Vagina (tissue), 2 donors: ENCODE measurements at regions not wholly inside any gene's neighbourhood (a gene's known extent, or its start where the extent isn't known, plus 50 kb on each side); places are given as distances from the start of the nearest gene placed in this dataset.

Experiments
- DNase-seq, 2 donors: peaks; one replicate each; pipeline ENCODE4 v3.0.0-alpha.2; 2017; ENCODE audit errors: extremely low spot score in 2 of 2
- H3K27ac ChIP-seq: fragments of 200-600 bp; sonication (generic); one replicate; pipeline ENCODE4 v1.5.1; 2019
- H3K27me3 ChIP-seq: fragments of 200-600 bp; sonication (generic); one replicate; pipeline ENCODE4 v1.5.1; 2019
- H3K36me3 ChIP-seq, 2 donors: fragments of 200-600 bp; sonication (generic); one replicate each; pipeline ENCODE4 v1.5.1; 2017 to 2019
- H3K4me1 ChIP-seq: fragments of 200-600 bp; sonication (generic); one replicate; pipeline ENCODE4 v1.5.1; 2019
- H3K4me3 ChIP-seq, 2 donors: fragments of 200-600 bp; sonication (generic); 1 replicate in 1 of 2; 2 replicates in 1 of 2; pipeline ENCODE4 v1.5.1; 2016 to 2019
- H3K9me3 ChIP-seq: fragments of 200-600 bp; sonication (generic); one replicate; pipeline ENCODE4 v1.5.1; 2019
- CTCF ChIP-seq, 3 experiments: fragments of 450-650 bp in 2 of 3; fragments of 200-600 bp in 1 of 3; sonication (generic) in 1 of 3; IDR thresholded peaks; one replicate each; pipeline ENCODE4 v1.5.1; 2017 to 2019; ENCODE audit warnings: antibody characterized with exemption in 3 of 3, mild to moderate bottlenecking in 2 of 3, moderate library complexity in 2 of 3
- POLR2A ChIP-seq, 2 donors: fragments of 450-650 bp; IDR thresholded peaks; one replicate each; pipeline ENCODE4 v1.6.1; 2017; ENCODE audit warnings: antibody characterized with exemption in 2 of 2, mild to moderate bottlenecking in 2 of 2, moderate library complexity in 2 of 2
- POLR2AphosphoS5 ChIP-seq, 2 donors: sonication (generic); formaldehyde crosslinking; IDR thresholded peaks; one replicate each; pipeline ENCODE4 v1.9.0; 2017; ENCODE audit warnings: antibody characterized with exemption in 2 of 2, mild to moderate bottlenecking in 2 of 2, low read depth in 1 of 2; ENCODE audit not compliant: insufficient read depth in 1 of 2
- intact Hi-C: fragments of 100-400 bp; cut with DNase I; formaldehyde crosslinking; loops from one replicate; pipeline ENCODE4 v1.15.1; 2023

GRCh38 chr4:29033703-29034102 lies 1686.5 kb upstream of the PCDH7 start:
- Histone ChIP-seq H3K36me3 (no peaks in the 10 kb centered on the region), H3K9me3 (no peaks in the 10 kb centered on the region), H3K27ac (no peak overlapping the region), H3K4me1 (no peaks in the 10 kb centered on the region), H3K27me3 (no peaks in the 10 kb centered on the region), H3K4me3 (no peak overlapping the region)
- intact Hi-C loops: no loop called here
- DNase-seq: no peak
- TF ChIP-seq POLR2AphosphoS5 (IDR thresholded peaks at IDR 0.05; ENCODE audit: insufficient read depth in 1 of 2, low read depth in 1 of 2): no peak
- no peak for TF ChIP-seq CTCF (IDR thresholded peaks at IDR 0.05)
- TF ChIP-seq POLR2A (IDR thresholded peaks at IDR 0.05): no peak

- Histone ChIP-seq H3K9me3 (no peaks in the 10 kb centered on the region), H3K4me3 (no peak overlapping the region), H3K4me1 (no peaks in the 10 kb centered on the region), H3K36me3 (no peaks in the 10 kb centered on the region), H3K27me3 (no peaks in the 10 kb centered on the region), H3K27ac (no peak overlapping the region)
- DNase-seq: no peak
- TF ChIP-seq CTCF (IDR thresholded peaks at IDR 0.05): no peak
- no peak for TF ChIP-seq POLR2AphosphoS5 (IDR thresholded peaks at IDR 0.05; ENCODE audit: insufficient read depth in 1 of 2, low read depth in 1 of 2)
- no peak for TF ChIP-seq POLR2A (IDR thresholded peaks at IDR 0.05)
- intact Hi-C loops: no loop called here
Measured at GRCh38 chr4:29037501-29037900, 1682.7 kb upstream of the PCDH7 start.

- Histone ChIP-seq H3K36me3 (no peaks in the 10 kb centered on the region), H3K4me3 (no peak overlapping the region), H3K9me3 (no peaks in the 10 kb centered on the region), H3K27me3 (no peaks in the 10 kb centered on the region), H3K4me1 (no peaks in the 10 kb centered on the region), H3K27ac (no peak overlapping the region)
- DNase-seq: no peak
- intact Hi-C loops: no loop called here
- TF ChIP-seq POLR2A (IDR thresholded peaks at IDR 0.05): no peak
- TF ChIP-seq CTCF (IDR thresholded peaks at IDR 0.05): no peak
- TF ChIP-seq POLR2AphosphoS5 (IDR thresholded peaks at IDR 0.05; ENCODE audit: insufficient read depth in 1 of 2, low read depth in 1 of 2): no peak
Measured at GRCh38 chr4:29043411-29043810, 1676.8 kb upstream of the PCDH7 start.

GRCh38 chr4:29046186-29046585 lies 1674.0 kb upstream of the PCDH7 start:
- H3K9me3 ChIP-seq: no peaks in the 10 kb centered on the region
- intact Hi-C loops: no loop called here

GRCh38 chr4:29046781-29047180 lies 1673.4 kb upstream of the PCDH7 start:
- intact Hi-C loops: no loop called here
- no peaks in the 10 kb centered on the region for H3K36me3 ChIP-seq
- H3K4me3 ChIP-seq: no peak overlapping the region
- DNase-seq: no peak
- H3K4me1 ChIP-seq: no peaks in the 10 kb centered on the region
- no peaks in the 10 kb centered on the region for H3K9me3 ChIP-seq
- TF ChIP-seq CTCF (IDR thresholded peaks at IDR 0.05): no peak
- no peak for TF ChIP-seq POLR2A (IDR thresholded peaks at IDR 0.05)
- no peak for TF ChIP-seq POLR2AphosphoS5 (IDR thresholded peaks at IDR 0.05; ENCODE audit: insufficient read depth in 1 of 2, low read depth in 1 of 2)
- no peak overlapping the region for H3K27ac ChIP-seq
- no peaks in the 10 kb centered on the region for H3K27me3 ChIP-seq

More at GRCh38 chr4:29046186-29046585, 1674.0 kb upstream of the PCDH7 start:
- TF ChIP-seq CTCF (IDR thresholded peaks at IDR 0.05) (no peak), POLR2A (IDR thresholded peaks at IDR 0.05) (no peak), POLR2AphosphoS5 (IDR thresholded peaks at IDR 0.05; ENCODE audit: insufficient read depth in 1 of 2, low read depth in 1 of 2) (no peak)
- no peaks in the 10 kb centered on the region for H3K27me3 ChIP-seq
- H3K4me1 ChIP-seq: no peaks in the 10 kb centered on the region
- H3K4me3 ChIP-seq: no peak overlapping the region
- no peak for DNase-seq
- H3K36me3 ChIP-seq: no peaks in the 10 kb centered on the region
- H3K27ac ChIP-seq: no peak overlapping the region
